ENCODE measurements at regions not wholly inside any gene's neighbourhood (a gene's known extent, or its start where the extent isn't known, plus 50 kb on each side); places are given as distances from the start of the nearest gene placed in this dataset.
A peak's percentile ranks its signal among the peaks of the same experiment; 100 is the strongest.

DNA sequence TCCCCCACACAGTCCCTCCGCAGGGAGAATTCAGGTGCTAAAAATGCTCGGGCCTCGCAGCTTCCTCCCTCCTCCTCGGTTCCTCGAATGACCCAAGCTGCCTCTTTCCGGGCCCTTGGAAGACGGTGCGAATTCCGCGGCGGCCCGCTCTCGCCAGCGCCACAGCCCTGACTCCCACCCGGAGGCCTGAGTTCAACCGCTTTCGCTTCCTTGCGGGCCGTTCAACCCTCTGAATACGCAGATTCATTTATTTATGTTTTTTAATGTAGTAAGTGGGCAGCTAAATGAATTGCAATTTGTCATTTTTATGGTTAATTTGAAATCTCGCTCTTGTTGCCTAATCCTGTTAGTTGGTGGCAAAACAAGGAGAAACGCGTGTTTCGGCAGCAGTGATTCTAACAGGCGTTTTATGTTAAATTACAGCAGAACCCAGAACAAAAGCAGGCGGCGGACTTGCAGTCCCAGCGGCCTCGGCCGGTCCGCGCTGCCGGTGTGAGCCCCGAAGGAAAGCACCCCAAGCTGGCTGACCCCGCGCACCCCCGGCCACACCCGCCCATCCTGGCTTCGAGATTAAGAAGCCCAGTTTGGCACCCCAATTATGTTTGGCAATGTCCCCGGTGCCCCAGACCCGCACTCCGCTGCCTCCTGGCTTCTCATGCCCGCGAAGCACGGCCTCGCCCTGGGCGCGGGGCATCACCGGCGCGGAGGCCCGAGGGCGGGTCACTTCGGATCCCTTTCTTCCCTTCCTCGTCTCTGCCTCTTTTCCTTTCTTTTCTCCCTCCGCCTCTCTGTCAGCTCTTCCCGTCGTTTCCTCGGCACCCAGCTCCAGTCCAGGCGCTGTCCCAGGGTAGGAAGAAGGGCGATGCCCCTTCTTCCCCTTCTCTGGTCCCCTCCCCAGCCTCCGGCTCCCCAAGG is 75.9 kb downstream of the INSIG1 start:
- peak overlapping the region; percentile 17 for H3K4me3 ChIP-seq (replicated peaks; ENCODE audit: low read depth, low read length)
- DNase-seq (ENCODE audit: low read depth): peak; percentile 12

DNA sequence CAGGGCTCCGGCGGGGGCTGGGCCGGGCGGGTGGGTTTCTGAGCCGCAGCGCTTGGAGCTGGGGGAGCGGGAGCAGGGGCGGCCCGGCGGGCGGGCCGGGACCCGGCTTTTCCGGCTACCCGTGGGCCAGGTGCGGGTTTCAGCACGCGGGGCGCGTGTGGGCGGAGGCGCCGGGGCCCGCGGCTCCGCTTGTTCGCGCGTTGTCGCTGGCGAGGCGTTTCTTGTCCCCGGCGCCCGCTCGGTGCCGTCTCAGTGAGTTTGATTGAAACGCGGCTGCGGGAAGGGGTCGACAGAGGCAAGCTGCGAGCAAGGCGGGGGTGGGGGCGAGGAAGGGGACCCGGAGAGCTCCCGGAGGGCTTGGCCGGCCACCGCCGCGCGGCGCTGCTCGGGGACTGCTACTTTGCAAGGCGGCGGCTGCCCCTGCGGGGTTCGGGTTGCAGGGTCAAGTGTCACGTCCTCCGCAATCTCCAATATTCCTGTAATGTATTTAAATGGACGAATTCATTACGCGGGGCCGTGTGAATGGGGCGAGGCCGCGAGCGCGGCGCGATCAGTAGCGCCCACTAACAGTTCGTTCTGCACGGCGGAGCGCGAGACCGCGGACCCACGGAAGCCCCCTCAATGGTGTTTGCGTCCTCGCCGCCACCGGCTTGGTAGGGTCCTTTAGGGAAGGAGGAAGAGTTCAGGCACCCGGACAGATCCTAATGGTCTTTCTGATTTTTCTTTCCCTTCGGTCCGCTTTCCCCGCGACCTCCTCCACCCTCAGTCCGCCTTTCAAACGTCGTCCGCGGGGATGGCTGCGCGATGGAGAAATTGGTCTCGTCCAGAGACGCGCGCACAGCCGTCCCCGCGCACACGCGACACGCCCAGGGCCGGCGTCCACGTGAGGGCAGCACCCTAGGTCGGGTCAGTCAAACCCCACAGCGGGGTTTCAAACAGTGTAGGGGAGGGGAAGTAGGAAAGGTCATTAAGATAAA is 76.9 kb downstream of the INSIG1 start:
- TF ChIP-seq, protein P1, sequence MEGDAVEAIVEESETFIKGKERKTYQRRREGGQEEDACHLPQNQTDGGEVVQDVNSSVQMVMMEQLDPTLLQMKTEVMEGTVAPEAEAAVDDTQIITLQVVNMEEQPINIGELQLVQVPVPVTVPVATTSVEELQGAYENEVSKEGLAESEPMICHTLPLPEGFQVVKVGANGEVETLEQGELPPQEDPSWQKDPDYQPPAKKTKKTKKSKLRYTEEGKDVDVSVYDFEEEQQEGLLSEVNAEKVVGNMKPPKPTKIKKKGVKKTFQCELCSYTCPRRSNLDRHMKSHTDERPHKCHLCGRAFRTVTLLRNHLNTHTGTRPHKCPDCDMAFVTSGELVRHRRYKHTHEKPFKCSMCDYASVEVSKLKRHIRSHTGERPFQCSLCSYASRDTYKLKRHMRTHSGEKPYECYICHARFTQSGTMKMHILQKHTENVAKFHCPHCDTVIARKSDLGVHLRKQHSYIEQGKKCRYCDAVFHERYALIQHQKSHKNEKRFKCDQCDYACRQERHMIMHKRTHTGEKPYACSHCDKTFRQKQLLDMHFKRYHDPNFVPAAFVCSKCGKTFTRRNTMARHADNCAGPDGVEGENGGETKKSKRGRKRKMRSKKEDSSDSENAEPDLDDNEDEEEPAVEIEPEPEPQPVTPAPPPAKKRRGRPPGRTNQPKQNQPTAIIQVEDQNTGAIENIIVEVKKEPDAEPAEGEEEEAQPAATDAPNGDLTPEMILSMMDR (IDR thresholded peaks at IDR 0.05; ENCODE audit: low read length, missing control alignments): no peak
- no peak overlapping the region for H3K4me3 ChIP-seq (replicated peaks; ENCODE audit: low read depth, low read length)
- DNase-seq (ENCODE audit: low read depth): no peak

More for the DNA sequence above, 75.9 kb downstream of the INSIG1 start:
- TF ChIP-seq, protein P1 (IDR thresholded peaks at IDR 0.05; ENCODE audit: low read length, missing control alignments): no peak

DNA sequence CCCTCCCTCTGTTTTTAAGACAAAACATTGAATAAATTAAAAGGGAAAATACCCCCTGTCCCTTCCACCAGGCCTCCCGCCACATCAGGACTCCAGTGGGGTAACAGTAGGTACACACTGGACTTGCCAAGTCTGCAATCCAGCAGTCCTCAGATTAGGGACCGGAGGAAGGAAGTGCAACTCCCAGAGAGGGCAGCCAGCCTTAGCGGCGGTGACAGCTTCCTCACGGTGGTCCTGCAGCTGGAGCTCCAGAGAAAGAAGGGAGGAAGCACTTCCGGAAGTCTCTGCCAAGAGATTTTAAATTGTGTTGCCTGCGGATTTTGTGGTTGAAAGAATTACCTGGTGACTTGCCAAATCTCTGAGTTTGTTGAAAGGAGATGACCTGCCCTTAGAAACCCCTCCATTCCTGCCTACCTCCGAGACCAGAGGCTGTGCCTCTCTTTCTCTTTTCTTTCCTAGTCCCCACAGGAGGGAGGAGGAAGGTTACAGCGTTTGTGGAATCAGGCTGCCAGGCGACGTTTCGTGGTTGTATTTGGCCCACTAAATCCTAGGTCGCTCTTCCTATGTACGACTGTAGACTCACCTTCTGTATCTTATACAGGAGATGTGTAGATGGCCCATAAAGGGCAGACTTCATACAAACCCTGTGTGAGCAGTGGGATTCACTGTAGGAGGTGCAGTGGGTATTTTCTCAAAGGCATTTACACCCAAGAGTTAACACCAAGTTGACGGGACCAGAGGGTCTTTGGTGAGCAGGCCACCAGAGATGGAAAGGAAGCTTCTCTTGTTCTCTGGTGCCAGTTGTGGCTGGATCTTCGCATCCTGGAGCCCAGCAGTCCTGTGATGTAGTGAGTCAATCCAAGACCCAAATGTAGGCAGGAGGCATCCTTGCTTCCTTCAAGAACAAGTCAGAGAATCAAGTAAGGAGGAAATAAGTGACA is 77.9 kb downstream of the INSIG1 start:
- DNase-seq (ENCODE audit: low read depth): peak; percentile 38
- no peak overlapping the region for H3K4me3 ChIP-seq (replicated peaks; ENCODE audit: low read depth, low read length)
- TF ChIP-seq, protein P1 (IDR thresholded peaks at IDR 0.05; ENCODE audit: low read length, missing control alignments): no peak

DNA sequence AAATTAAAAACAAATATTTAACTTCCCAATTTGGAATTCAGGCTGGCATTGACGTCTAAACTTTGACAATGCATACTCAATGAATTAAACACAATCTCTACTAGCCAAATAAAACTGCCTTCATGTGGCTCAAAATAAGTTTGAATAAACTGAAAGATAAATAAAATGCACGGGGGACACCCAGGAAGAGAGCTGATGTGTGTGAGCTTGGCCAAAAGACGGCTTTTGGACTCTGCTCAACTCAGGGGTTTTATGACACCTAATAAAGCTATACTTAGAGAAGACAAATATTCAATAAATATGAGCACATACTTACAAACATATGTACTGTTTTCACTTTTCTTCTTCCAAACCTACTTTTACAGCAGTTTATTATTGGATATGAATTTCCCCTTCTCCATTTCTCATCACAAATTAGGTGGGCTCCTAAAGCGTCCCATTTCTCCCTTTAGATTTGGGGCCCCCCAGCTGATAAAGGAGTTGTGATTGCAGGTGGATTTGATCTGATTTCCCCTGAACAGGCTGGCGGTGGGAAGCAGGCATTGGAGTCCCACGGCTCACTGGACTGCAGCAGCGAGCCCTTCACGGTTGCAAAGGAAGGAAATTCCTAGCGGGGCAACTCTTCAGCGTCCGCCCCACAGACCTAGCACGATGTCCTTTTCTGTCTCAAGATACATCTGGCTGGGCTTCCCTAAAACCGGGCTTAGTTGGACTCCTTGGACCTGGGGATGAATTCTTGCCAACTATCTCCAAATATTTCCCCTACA is 79.6 kb downstream of the INSIG1 start:
- no peak for DNase-seq (ENCODE audit: low read depth)
- TF ChIP-seq, protein P1 (IDR thresholded peaks at IDR 0.05; ENCODE audit: low read length, missing control alignments): no peak
- H3K4me3 ChIP-seq (replicated peaks; ENCODE audit: low read depth, low read length): peak overlapping the region; percentile 10

DNA sequence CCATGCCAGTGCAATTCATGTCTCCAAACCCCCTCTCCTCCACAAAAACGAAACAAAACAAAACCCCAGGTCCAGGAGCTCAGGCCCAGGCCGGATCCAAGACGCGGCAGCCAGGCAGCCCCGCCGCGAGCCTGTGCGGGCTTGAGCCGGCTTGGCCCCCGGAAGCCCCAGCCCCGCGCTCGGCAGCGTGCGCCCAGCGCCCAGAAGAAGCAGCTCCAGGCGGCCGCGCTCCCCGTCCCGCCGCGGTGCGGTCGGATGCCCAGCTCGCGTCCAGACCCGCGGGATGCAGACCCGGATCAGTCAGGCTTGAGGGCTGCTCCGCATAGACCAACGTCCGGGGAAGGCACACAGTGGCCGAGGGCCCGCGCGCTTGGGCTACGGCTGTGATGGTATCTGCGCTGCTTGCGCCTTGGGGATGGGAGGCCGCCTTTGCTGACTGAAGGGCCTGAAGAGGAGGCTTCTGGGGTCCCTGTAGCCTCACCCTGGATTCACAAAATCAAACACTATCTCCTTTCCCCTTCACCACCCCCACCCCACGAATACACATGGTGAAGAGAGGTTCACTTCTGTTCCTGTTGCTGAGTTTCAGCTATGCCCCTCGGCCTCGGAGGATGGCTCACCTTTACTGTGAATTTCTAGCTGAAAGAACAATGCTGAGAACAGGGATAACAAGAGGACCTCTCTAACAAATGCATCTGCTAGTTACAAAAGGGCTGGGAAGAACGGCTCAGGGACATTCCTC is 79.9 kb upstream of the EN2 start:
- H3K4me3 ChIP-seq (replicated peaks; ENCODE audit: low read depth, low read length): peak overlapping the region; percentile 10
- TF ChIP-seq, protein P1 (IDR thresholded peaks at IDR 0.05; ENCODE audit: low read length, missing control alignments): no peak
- DNase-seq (ENCODE audit: low read depth): peak; percentile 31

Measured in fibroblast of pulmonary artery (primary cell).